Effector memory CD8-positive, alpha-beta T cell (primary cell): ENCODE measurements at regions not wholly inside any gene's neighbourhood (a gene's known extent, or its start where the extent isn't known, plus 50 kb on each side); places are given as distances from the start of the nearest gene placed in this dataset.
A peak's percentile ranks its signal among the peaks of the same experiment; 100 is the strongest.

Experiments
- ATAC-seq: fragments of 150-1000 bp; cut with Tn5 transposase; replicated peaks from 2 replicates; pipeline ENCODE4 v1.10.0; 2021; ENCODE audit warnings: mild to moderate bottlenecking, moderate library complexity
- DNase-seq, 3 experiments: peaks; one replicate each; pipeline ENCODE4 v3.0.0; 2021
- H3K27ac Mint-ChIP-seq, 2 donors: one replicate each; pipeline ENCODE4 v1.8.0; 2022; ENCODE audit warnings: mild to moderate bottlenecking in 2 of 2, mixed read lengths in 2 of 2, moderate library complexity in 2 of 2
- H3K27me3 Mint-ChIP-seq, 2 donors: one replicate each; pipeline ENCODE4 v1.8.0; 2022; ENCODE audit warnings: mixed read lengths in 2 of 2
- H3K36me3 Mint-ChIP-seq: one replicate; pipeline ENCODE4 v1.8.0; 2022; ENCODE audit warnings: mild to moderate bottlenecking, moderate library complexity, mixed read lengths; ENCODE audit not compliant: insufficient read depth
- H3K4me1 Mint-ChIP-seq, 2 donors: one replicate each; pipeline ENCODE4 v1.8.0; 2022; ENCODE audit warnings: low read depth in 2 of 2, mixed read lengths in 2 of 2
- H3K4me3 Mint-ChIP-seq, 2 donors: one replicate each; pipeline ENCODE4 v1.8.0; 2022; ENCODE audit warnings: mild to moderate bottlenecking in 2 of 2, mixed read lengths in 2 of 2, moderate library complexity in 2 of 2
- H3K9me3 Mint-ChIP-seq, 2 donors: one replicate each; pipeline ENCODE4 v1.8.0; 2022; ENCODE audit warnings: mixed read lengths in 2 of 2

DNA sequence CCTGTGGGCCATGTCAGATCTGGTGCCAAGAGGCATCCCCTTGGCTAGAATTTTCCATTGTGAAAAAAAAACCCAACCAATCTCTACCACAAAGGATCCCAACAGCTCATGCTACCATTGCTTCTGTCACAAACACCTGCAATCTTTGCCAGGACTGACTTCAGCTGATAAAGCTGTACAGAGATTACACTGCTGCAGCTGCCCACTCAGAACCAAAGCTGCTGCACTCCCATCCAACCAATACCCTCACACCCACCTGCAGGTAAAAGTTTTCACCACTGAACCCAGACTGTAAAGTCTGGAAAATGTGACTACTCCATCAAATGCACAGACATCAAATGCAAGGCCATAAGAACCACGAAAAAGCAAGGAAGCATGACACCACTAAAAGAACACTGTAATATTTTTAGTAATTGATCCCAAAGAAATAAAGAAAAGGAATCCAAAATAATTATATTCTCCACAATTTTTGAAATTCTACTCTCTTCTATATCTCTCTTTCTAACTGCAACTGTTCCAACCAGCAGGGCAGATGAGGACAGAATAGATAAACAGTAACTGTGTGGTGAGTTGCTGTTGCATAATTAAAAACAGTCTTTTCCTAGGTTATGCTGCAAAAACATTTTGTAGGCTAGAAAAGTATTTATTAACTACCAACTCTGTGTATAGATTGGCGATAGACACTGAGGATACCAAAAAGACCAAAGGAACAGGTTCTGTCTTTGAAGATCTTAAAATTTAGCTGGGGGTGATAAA, 128.0 kb upstream of the MCHR2 start:
- Mint-ChIP-seq H3K27me3 (peaks cover 9 to 16% of the 10 kb centered on the region in 2 donors), H3K27ac (peak overlapping the region in 1 of 2 donors; percentile 25), H3K36me3 (peaks cover 3% of the 10 kb centered on the region), H3K9me3 (no peaks in the 10 kb centered on the region), H3K4me1 (no peaks in the 10 kb centered on the region), H3K4me3 (no peak overlapping the region)
- ATAC-seq (no peak), DNase-seq (no peak)

DNA sequence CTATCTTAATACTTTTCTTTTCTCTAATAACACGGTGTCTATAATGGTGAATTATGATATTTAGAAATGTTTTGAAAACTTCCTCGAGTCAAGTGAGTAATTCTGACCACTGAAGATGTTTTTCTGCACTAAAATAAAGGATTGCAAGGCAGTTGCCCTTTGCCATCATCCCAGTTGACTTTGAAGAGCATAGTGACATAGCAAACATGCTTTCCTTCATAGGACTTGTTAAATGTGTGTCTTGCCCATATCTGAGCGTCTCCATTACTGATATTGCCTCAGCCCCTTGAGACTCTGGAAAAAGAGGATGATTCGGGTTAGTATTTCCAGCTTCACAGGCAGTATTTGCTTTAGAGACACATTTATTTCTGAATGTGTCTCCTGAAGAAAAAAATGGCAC, 125.2 kb upstream of the MCHR2 start:
- H3K36me3 Mint-ChIP-seq: peaks cover 3% of the 10 kb centered on the region
- H3K4me1 Mint-ChIP-seq: no peaks in the 10 kb centered on the region
- no peak for DNase-seq
- no peaks in the 10 kb centered on the region for H3K9me3 Mint-ChIP-seq
- H3K27ac Mint-ChIP-seq: no peak overlapping the region
- peaks cover 9 to 27% of the 10 kb centered on the region in 2 donors for H3K27me3 Mint-ChIP-seq
- H3K4me3 Mint-ChIP-seq: no peak overlapping the region
- no peak for ATAC-seq

DNA sequence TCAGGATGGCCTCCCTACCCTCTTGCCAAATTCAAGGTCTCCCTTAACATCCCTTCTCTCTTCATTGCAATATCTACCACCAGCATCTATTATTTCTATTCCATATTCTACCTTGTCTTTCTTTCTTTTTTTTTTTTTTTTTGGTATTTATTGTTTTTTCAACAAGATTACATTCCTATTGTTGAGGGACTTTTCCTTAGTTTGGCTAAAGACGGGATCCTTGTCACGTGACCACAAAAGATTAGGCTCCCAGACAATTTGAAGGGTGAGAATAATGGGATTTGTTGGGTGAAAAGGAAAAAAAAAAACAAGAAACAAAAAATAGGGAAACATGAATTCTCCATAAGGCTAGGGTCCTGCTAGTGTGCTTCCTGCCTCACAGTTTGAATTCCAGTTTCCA, 124.3 kb upstream of the MCHR2 start:
- Mint-ChIP-seq H3K4me3 (no peak overlapping the region), H3K27ac (no peak overlapping the region), H3K36me3 (peaks cover 3% of the 10 kb centered on the region), H3K4me1 (no peaks in the 10 kb centered on the region), H3K27me3 (peaks cover 9 to 18% of the 10 kb centered on the region in 2 donors), H3K9me3 (no peaks in the 10 kb centered on the region)
- ATAC-seq (no peak), DNase-seq (no peak)

GRCh38 chr6:100117680-100118079, 123.7 kb upstream of the MCHR2 start:
- H3K36me3 Mint-ChIP-seq: peaks cover 3% of the 10 kb centered on the region
- no peak overlapping the region for H3K4me3 Mint-ChIP-seq
- ATAC-seq (no peak), DNase-seq (no peak)
- H3K27me3 Mint-ChIP-seq: peaks cover 9 to 18% of the 10 kb centered on the region in 2 donors
- H3K9me3 Mint-ChIP-seq: no peaks in the 10 kb centered on the region
- no peak overlapping the region for H3K27ac Mint-ChIP-seq
- no peaks in the 10 kb centered on the region for H3K4me1 Mint-ChIP-seq

DNA sequence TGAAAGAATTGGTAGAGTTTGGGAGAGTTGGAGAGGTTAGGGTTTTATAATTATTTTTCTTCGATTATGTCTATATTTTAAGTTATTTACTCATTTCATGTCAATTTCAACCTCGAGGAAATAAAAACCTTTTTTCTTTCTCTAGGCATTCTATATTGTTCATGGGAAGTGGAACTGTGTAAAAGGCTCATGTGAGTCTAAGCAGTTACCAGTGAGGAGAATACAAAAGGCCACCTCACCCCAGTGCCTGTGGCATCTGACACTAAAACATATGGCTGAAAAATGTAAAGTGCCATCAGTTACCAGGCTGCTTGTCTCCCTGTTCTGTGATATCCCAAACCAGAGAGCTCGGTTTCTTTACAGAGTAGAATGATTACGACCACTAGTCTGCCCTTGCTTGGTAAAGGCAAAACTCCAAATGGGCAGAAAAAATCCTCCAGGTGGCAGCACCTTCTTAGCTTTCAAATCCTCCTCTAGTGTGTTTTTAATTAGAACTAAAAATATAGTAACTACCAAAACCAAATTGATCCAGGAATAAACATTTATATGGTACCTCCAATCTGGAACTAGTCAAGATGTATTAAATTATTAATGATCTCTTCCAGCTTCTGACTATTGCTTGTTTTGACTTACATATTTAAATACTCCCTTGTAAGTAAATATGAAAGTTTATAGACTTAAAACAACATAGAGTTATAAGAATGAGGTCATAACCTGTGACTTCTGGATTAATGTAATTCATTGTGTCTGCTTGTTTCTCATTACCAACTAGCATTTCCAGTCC, 122.6 kb upstream of the MCHR2 start:
- peaks cover 3% of the 10 kb centered on the region for H3K36me3 Mint-ChIP-seq
- H3K27me3 Mint-ChIP-seq: peaks cover 0 to 12% of the 10 kb centered on the region in 2 donors
- no peak for ATAC-seq
- DNase-seq: peak in 2 of 3 experiments; percentile 4 to 31
- H3K4me3 Mint-ChIP-seq: no peak overlapping the region
- no peaks in the 10 kb centered on the region for H3K4me1 Mint-ChIP-seq
- no peak overlapping the region for H3K27ac Mint-ChIP-seq
- H3K9me3 Mint-ChIP-seq: no peaks in the 10 kb centered on the region

DNA sequence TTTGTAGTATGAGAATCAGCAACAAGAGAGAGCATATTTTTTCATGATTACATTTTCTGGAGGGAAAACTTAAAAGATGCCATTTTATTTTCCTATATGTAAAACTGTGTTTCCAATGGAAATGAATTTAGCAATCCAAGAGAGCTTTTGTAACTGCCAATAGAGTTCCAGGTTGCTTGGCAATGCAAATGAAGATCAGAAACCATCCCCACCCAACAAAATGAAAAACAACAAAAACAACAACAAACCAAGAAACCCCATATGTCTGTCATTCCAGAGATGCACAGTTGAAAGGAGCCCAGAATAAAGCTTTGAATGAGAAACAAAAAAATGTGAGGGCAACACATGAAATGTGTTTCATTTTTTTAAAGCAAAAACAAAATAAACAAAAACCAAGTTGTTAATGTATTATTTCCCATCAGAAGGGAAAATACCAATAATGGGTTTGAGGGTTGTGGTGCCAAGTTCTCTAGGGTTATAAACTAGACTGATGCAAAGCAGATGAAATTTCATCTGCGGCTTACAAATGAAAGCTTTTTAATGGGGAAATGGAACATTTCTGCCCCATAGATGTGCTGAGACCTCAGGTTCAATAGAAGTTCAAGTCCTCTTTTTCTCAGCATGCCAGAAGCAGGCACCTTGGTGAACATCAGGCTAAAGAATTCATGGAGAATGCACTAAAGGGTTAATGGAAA, 121.5 kb upstream of the MCHR2 start:
- Mint-ChIP-seq H3K4me1 (no peaks in the 10 kb centered on the region), H3K27ac (no peak overlapping the region), H3K9me3 (no peaks in the 10 kb centered on the region), H3K36me3 (peaks cover 3% of the 10 kb centered on the region), H3K4me3 (no peak overlapping the region), H3K27me3 (peaks cover 0 to 16% of the 10 kb centered on the region in 2 donors)
- ATAC-seq (no peak), DNase-seq (no peak)

DNA sequence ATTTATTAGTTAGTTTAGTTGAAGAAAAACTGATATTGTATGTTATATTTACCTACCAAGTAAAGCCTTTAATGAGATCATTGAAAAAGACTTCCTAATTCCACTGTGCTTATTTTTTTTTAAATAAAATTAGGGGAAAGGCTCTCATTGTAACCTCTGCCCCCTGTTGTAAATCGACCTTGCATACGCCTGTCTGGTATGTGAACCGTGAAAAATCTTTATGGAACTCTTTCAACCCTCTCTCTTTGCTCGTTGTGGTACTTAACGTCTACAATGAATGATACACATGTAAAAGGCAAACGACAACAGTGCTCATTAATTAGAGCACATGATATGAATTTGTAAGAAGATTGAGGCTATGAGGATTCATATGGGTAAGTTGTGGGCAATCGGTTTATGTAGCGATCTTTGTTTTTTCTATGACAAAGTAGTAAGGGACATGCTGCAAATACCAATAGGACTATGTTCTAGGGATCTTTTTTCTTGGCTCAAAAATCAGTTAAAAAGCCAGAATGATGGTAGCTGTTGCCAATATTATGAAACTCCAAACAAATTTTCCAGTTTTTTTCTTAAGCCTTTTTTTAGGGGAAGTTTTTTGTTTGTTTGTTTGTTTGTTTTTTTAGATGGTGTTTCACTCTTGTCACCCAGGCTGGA, 119.0 kb upstream of the MCHR2 start:
- ATAC-seq (no peak), DNase-seq (no peak)
- Mint-ChIP-seq H3K4me1 (no peaks in the 10 kb centered on the region), H3K36me3 (no peaks in the 10 kb centered on the region), H3K4me3 (no peak overlapping the region), H3K27ac (no peak overlapping the region), H3K9me3 (no peaks in the 10 kb centered on the region), H3K27me3 (peaks cover 0 to 22% of the 10 kb centered on the region in 2 donors)

GRCh38 chr6:100105919-100106529, 112.0 kb upstream of the MCHR2 start:
- DNase-seq: no peak
- peaks cover 22 to 28% of the 10 kb centered on the region in 2 donors for H3K27me3 Mint-ChIP-seq
- no peaks in the 10 kb centered on the region for H3K36me3 Mint-ChIP-seq
- no peaks in the 10 kb centered on the region for H3K9me3 Mint-ChIP-seq
- no peak overlapping the region for H3K27ac Mint-ChIP-seq
- no peaks in the 10 kb centered on the region for H3K4me1 Mint-ChIP-seq
- no peak for ATAC-seq
- no peak overlapping the region for H3K4me3 Mint-ChIP-seq

- ATAC-seq (no peak), DNase-seq (no peak)
- Mint-ChIP-seq H3K27me3 (peaks cover 20 to 22% of the 10 kb centered on the region in 2 donors), H3K4me3 (no peak overlapping the region), H3K4me1 (no peaks in the 10 kb centered on the region), H3K36me3 (no peaks in the 10 kb centered on the region), H3K27ac (no peak overlapping the region), H3K9me3 (no peaks in the 10 kb centered on the region)
These were observed 111.1 kb upstream of the MCHR2 start for GRCh38 chr6:100105138-100105537.

GRCh38 chr6:100103931-100104330, 109.9 kb upstream of the MCHR2 start:
- no peak overlapping the region for H3K27ac Mint-ChIP-seq
- DNase-seq: no peak
- no peaks in the 10 kb centered on the region for H3K9me3 Mint-ChIP-seq
- H3K36me3 Mint-ChIP-seq: no peaks in the 10 kb centered on the region
- no peak for ATAC-seq
- H3K4me3 Mint-ChIP-seq: no peak overlapping the region
- peaks cover 18 to 27% of the 10 kb centered on the region in 2 donors for H3K27me3 Mint-ChIP-seq
- H3K4me1 Mint-ChIP-seq: no peaks in the 10 kb centered on the region

- no peak for ATAC-seq
- Mint-ChIP-seq H3K9me3 (no peaks in the 10 kb centered on the region), H3K4me3 (no peak overlapping the region), H3K27ac (no peak overlapping the region), H3K36me3 (no peaks in the 10 kb centered on the region), H3K4me1 (no peaks in the 10 kb centered on the region), H3K27me3 (peaks cover 18 to 27% of the 10 kb centered on the region in 2 donors)
- no peak for DNase-seq
These were observed 109.2 kb upstream of the MCHR2 start for GRCh38 chr6:100103194-100103593.

GRCh38 chr6:100101644-100102043, 107.6 kb upstream of the MCHR2 start:
- ATAC-seq: no peak

DNA sequence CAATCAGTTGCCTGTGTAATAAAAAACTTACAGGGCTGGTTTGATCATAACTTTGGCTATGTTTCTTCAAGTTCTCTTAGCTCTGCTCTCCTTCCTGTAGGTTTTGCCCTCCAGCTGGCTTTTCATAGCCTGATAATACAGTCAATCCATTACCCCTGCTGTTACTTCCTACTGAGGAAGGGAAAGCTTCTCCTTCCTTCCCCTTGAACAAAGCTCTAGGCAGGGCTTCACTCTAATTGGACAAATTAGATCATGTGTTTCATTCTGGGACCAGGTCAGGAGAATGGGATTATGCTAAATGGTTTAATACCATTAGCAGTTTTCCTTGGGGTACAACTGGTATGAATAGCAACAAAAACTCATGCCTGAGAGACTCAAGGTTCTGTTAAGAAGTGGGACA, 106.8 kb upstream of the MCHR2 start:
- no peaks in the 10 kb centered on the region for H3K4me1 Mint-ChIP-seq
- peaks cover 9 to 20% of the 10 kb centered on the region in 2 donors for H3K27me3 Mint-ChIP-seq
- no peaks in the 10 kb centered on the region for H3K9me3 Mint-ChIP-seq
- DNase-seq: no peak
- H3K27ac Mint-ChIP-seq: no peak overlapping the region
- no peak overlapping the region for H3K4me3 Mint-ChIP-seq
- no peak for ATAC-seq
- no peaks in the 10 kb centered on the region for H3K36me3 Mint-ChIP-seq

More at GRCh38 chr6:100101644-100102043, 107.6 kb upstream of the MCHR2 start:
- peaks cover 18 to 27% of the 10 kb centered on the region in 2 donors for H3K27me3 Mint-ChIP-seq
- H3K4me1 Mint-ChIP-seq: no peaks in the 10 kb centered on the region
- no peak for DNase-seq
- no peaks in the 10 kb centered on the region for H3K36me3 Mint-ChIP-seq
- H3K4me3 Mint-ChIP-seq: no peak overlapping the region
- no peaks in the 10 kb centered on the region for H3K9me3 Mint-ChIP-seq
- H3K27ac Mint-ChIP-seq: no peak overlapping the region
